H1 (cell line): ENCODE measurements at regions not wholly inside any gene's neighbourhood (a gene's known extent, or its start where the extent isn't known, plus 50 kb on each side); places are given as distances from the start of the nearest gene placed in this dataset.
A peak's percentile ranks its signal among the peaks of the same experiment; 100 is the strongest.

Source experiments
- CTCF ChIA-PET: fragments of 300-600 bp; sonication (Branson Sonifier 250); formaldehyde crosslinking; loops from one replicate; lab custom pipeline; 2021; ENCODE audit not compliant: partially characterized antibody; lab: Charles Lee
- POLR2A ChIA-PET: fragments of 300-600 bp; sonication (Branson Sonifier 250); formaldehyde crosslinking; loops from one replicate; lab custom pipeline; 2021; ENCODE audit warnings: inconsistent platforms; ENCODE audit not compliant: partially characterized antibody; lab: Charles Lee
- DNase-seq, 2 experiments: peaks; one replicate each; pipeline versions ENCODE4 v3.0.0 to v3.0.0-alpha.2; 2010 to 2022; ENCODE audit warnings: low spot score in 2 of 2, low read depth in 1 of 2, mixed read lengths in 1 of 2
- FAIRE-seq: peaks from 2 replicates; lab custom pipeline; 2011; peaks lifted over from hg19 to GRCh38; lab: Jason Lieb, UNC
- H2AFZ ChIP-seq: 2 replicates; pipeline ENCODE4 v1.8.1; 2012; ENCODE audit warnings: low read length, inconsistent platforms
- H2AK5ac ChIP-seq: 2 replicates; pipeline ENCODE4 v1.6.1; 2013; ENCODE audit warnings: low read depth, low read length
- H2BK120ac ChIP-seq: replicated peaks from 2 replicates; pipeline ENCODE3; 2013; ENCODE audit warnings: low read depth, low read length, inconsistent platforms
- H2BK12ac ChIP-seq: 2 replicates; pipeline ENCODE4 v1.6.1; 2013; ENCODE audit warnings: low read depth, low read length
- H2BK15ac ChIP-seq: 2 replicates; pipeline ENCODE4 v1.6.1; 2013; ENCODE audit warnings: low read length
- H2BK20ac ChIP-seq: 2 replicates; pipeline ENCODE4 v1.6.1; 2013; ENCODE audit warnings: low read length
- H2BK5ac ChIP-seq: 2 replicates; pipeline ENCODE4 v1.6.1; 2013; ENCODE audit warnings: low read depth, low read length
- H3K14ac ChIP-seq: 2 replicates; pipeline ENCODE4 v1.6.1; 2013; ENCODE audit warnings: inconsistent platforms; ENCODE audit not compliant: insufficient read length
- H3K18ac ChIP-seq: 2 replicates; pipeline ENCODE4 v1.6.1; 2013; ENCODE audit warnings: low read length; ENCODE audit errors: extremely low read depth
- H3K23ac ChIP-seq: 2 replicates; pipeline ENCODE4 v1.6.1; 2013; ENCODE audit warnings: inconsistent platforms; ENCODE audit not compliant: insufficient read length
- H3K23me2 ChIP-seq: 2 replicates; pipeline ENCODE4 v1.6.1; 2013; ENCODE audit warnings: low read depth, low read length
- H3K27ac ChIP-seq: 2 replicates; pipeline ENCODE4 v1.6.1; 2011; ENCODE audit warnings: low read depth, low read length, inconsistent platforms
- H3K27me3 ChIP-seq, 4 experiments: replicated peaks in 1 of 4; 1 replicate in 1 of 4; 2 replicates in 3 of 4; pipeline versions ENCODE4 v1.6.1 to v1.8.1; 2011 to 2013; ENCODE audit warnings: low read length in 3 of 4, mild to moderate bottlenecking in 3 of 4, inconsistent platforms in 2 of 4, mixed read lengths in 2 of 4, moderate library complexity in 1 of 4; ENCODE audit not compliant: control insufficient read depth in 3 of 4, insufficient read depth in 3 of 4; ENCODE audit errors: extremely low read depth in 1 of 4
- H3K36me3 ChIP-seq, 4 experiments: 2 replicates each; pipeline versions ENCODE4 v1.6.1 to v1.8.1; 2011 to 2013; ENCODE audit warnings: mild to moderate bottlenecking in 4 of 4, low read length in 3 of 4, moderate library complexity in 2 of 4, control low read depth in 1 of 4, inconsistent platforms in 1 of 4; ENCODE audit not compliant: insufficient read depth in 4 of 4, control insufficient read depth in 2 of 4
- H3K4ac ChIP-seq: replicated peaks from 2 replicates; pipeline ENCODE3; 2013; ENCODE audit warnings: low read length, low read depth, mixed read lengths, inconsistent platforms; ENCODE audit not compliant: insufficient read length
- H3K4me1 ChIP-seq, 4 experiments: replicated peaks in 1 of 4; 1 replicate in 1 of 4; 2 replicates in 3 of 4; pipeline versions ENCODE4 v1.6.1 to v1.8.1; 2011 to 2013; ENCODE audit warnings: low read length in 3 of 4, inconsistent platforms in 2 of 4, mixed read lengths in 1 of 4; ENCODE audit not compliant: insufficient read depth in 4 of 4, control insufficient read depth in 3 of 4
- H3K4me2 ChIP-seq, 2 experiments: 2 replicates each; pipeline versions ENCODE4 v1.6.1 to v1.8.1; 2011 to 2013; ENCODE audit warnings: low read depth in 2 of 2, low read length in 2 of 2, control low read depth in 1 of 2, inconsistent platforms in 1 of 2, mild to moderate bottlenecking in 1 of 2; ENCODE audit not compliant: insufficient read depth in 1 of 2
- H3K4me3 ChIP-seq, 4 experiments: fragments of 200-600, 300-600 bp in 1 of 4; sonication (generic), shearing (Covaris generic), sonication (Bioruptor Twin) in 1 of 4; 2 replicates each; pipeline versions ENCODE4 v1.5.1 to v1.8.1; 2011 to 2016; ENCODE audit warnings: low read length in 4 of 4, low read depth in 3 of 4, control low read depth in 2 of 4, inconsistent platforms in 2 of 4, mild to moderate bottlenecking in 2 of 4, mixed read lengths in 1 of 4, moderate library complexity in 1 of 4; ENCODE audit not compliant: insufficient read depth in 2 of 4; ENCODE audit errors: extremely low read depth in 1 of 4
- H3K56ac ChIP-seq: replicated peaks from 2 replicates; pipeline ENCODE3; 2013; ENCODE audit warnings: low read depth, mild to moderate bottlenecking, mixed read lengths, low read length, inconsistent platforms; ENCODE audit not compliant: insufficient read length
- H3K79me1 ChIP-seq: 2 replicates; pipeline ENCODE4 v1.6.1; 2013; ENCODE audit warnings: low read depth, low read length, control low read depth
- H3K79me2 ChIP-seq, 2 experiments: 2 replicates each; pipeline versions ENCODE4 v1.6.1 to v1.8.1; 2012 to 2013; ENCODE audit warnings: low read length in 2 of 2, mild to moderate bottlenecking in 2 of 2, inconsistent platforms in 1 of 2; ENCODE audit not compliant: insufficient read depth in 2 of 2, control insufficient read depth in 1 of 2
- H3K9ac ChIP-seq, 4 experiments: replicated peaks in 1 of 4; 1 replicate in 1 of 4; 2 replicates in 3 of 4; pipeline versions ENCODE4 v1.6.1 to v1.8.1; 2011 to 2013; ENCODE audit warnings: low read depth in 3 of 4, low read length in 3 of 4, control low read depth in 2 of 4, mild to moderate bottlenecking in 2 of 4, moderate library complexity in 2 of 4, inconsistent platforms in 1 of 4; ENCODE audit errors: extremely low read depth in 1 of 4
- H3K9me3 ChIP-seq, 2 experiments: 2 replicates each; pipeline versions ENCODE4 v1.6.1 to v1.8.1; 2012 to 2013; ENCODE audit warnings: mild to moderate bottlenecking in 2 of 2, moderate library complexity in 2 of 2, control low read depth in 1 of 2, inconsistent platforms in 1 of 2, low read depth in 1 of 2, low read length in 1 of 2, mixed read lengths in 1 of 2; ENCODE audit not compliant: insufficient read depth in 2 of 2
- H4K20me1 ChIP-seq, 2 experiments: replicated peaks in 1 of 2; 2 replicates each; pipeline versions ENCODE3 to v1.8.1; 2011 to 2013; ENCODE audit warnings: inconsistent platforms in 2 of 2, low read length in 2 of 2, mild to moderate bottlenecking in 1 of 2; ENCODE audit not compliant: insufficient read depth in 2 of 2, control insufficient read depth in 1 of 2
- H4K5ac ChIP-seq: 2 replicates; pipeline ENCODE4 v1.6.1; 2013; ENCODE audit warnings: low read length, low read depth, mixed read lengths, inconsistent platforms; ENCODE audit not compliant: insufficient read length
- H4K8ac ChIP-seq: 2 replicates; pipeline ENCODE4 v1.8.0; 2013; ENCODE audit warnings: mild to moderate bottlenecking, moderate library complexity, low read length, inconsistent platforms; ENCODE audit not compliant: insufficient read depth; ENCODE audit errors: extremely low read depth
- H4K91ac ChIP-seq: replicated peaks from 2 replicates; pipeline ENCODE3; 2013; ENCODE audit warnings: low read length, mixed read lengths, inconsistent platforms; ENCODE audit not compliant: insufficient read length
- FOSL1 ChIP-seq: IDR thresholded peaks from 2 replicates; pipeline ENCODE4 v1.6.1; 2011; ENCODE audit warnings: mild to moderate bottlenecking, low read depth, low read length, moderate library complexity; ENCODE audit not compliant: insufficient read depth
- NANOG ChIP-seq: IDR thresholded peaks from 2 replicates; pipeline ENCODE4 v1.6.1; 2011; ENCODE audit warnings: low read length, low read depth, mild to moderate bottlenecking, inconsistent platforms; ENCODE audit not compliant: insufficient read depth, poor library complexity, severe bottlenecking
- RFX5 ChIP-seq: IDR thresholded peaks from 2 replicates; pipeline ENCODE4 v1.6.1; 2011; ENCODE audit warnings: low read depth, low read length, improper control_type of control experiment, borderline replicate concordance
- TEAD4 ChIP-seq: IDR thresholded peaks from 2 replicates; pipeline ENCODE4 v1.6.1; 2012; ENCODE audit warnings: low read depth, low read length, inconsistent platforms, mixed read lengths
- YY1 ChIP-seq: IDR thresholded peaks from 2 replicates; pipeline ENCODE4 v1.6.1; 2011; ENCODE audit warnings: low read depth, mild to moderate bottlenecking, low read length
- WGBS, 2 experiments: shearing (Covaris generic) in 1 of 2; methylation state at CpG; one replicate each; pipeline versions ENCODE4 v1.1.6 to v1.1.7; 2013 to 2015; ENCODE audit warnings: low lambda C conversion rate in 2 of 2, mixed read lengths in 2 of 2, inconsistent platforms in 1 of 2, low coverage in 1 of 2, missing lambda C conversion rate in 1 of 2; ENCODE audit not compliant: insufficient replicate concordance in 2 of 2, insufficient coverage in 1 of 2, insufficient read length in 1 of 2; ENCODE audit errors: extremely low coverage in 1 of 2, missing lambda C conversion rate in 1 of 2; 5-methylcytosine and 5-hydroxymethylcytosine counted together

DNA sequence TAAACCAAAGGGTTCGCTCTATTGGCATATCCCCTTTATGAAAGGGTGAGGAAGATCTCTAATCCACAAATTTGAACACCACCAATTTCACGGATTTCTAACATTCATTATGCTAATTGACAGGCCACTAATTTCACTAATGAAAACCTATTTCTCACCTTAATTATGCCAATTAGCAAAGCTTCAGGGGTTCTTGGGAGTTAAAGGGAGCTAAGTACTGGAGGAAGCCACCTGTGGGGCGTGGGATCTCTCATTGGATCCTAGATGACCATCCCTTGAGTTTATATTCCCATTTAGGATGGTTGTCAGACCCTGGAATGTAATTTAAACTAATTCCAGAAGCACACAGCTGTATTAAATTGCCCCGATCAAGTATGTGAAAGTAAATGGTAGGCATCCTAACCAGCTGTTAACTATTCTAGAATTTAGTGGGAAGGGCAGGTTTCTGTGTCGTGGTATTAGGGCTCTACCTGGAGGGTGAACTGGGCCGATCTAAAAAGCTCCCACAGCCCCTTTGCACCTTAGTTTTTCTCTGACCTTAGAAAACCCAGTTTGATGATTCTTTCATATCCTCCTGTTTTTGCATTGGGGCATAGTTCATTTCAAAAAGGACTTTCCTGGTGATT, 77.1 kb downstream of the C9orf152 start:
- POLR2A ChIA-PET, result interaction anchor here (1.5 kb wide), 1 partner anchor 35 kb away, joined by 4 read pairs; no protein-coding TSS in a partner anchor
- Histone ChIP-seq H4K91ac (no peak overlapping the region), H3K23ac (no peak overlapping the region), H3K4me1 (peaks cover 6 to 37% (median 30%) of the 10 kb centered on the region in 4 experiments), H2AK5ac (no peak overlapping the region), H4K20me1 (peaks cover under 1 to 7% of the 10 kb centered on the region in 2 experiments), H2BK12ac (peak overlapping the region; percentile 51; the same call in 1 of the 2 replicates), H3K9ac (no peak overlapping the region), H3K27me3 (no peaks in the 10 kb centered on the region), H2BK5ac (no peak overlapping the region), H3K14ac (no peak overlapping the region), H3K56ac (no peak overlapping the region), H2AFZ (no peak overlapping the region), H3K18ac (no peak overlapping the region; the same call in 1 of the 2 replicates), H3K79me2 (peaks cover 0 to 57% of the 10 kb centered on the region in 2 experiments; a peak in 2 of 4 replicates), H3K9me3 (no peaks in the 10 kb centered on the region), H4K5ac (no peak overlapping the region), H2BK20ac (no peak overlapping the region), H3K4me3 (peak overlapping the region in 1 of 4 experiments; percentile 11; a peak in 1 of 8 replicates), H3K36me3 (peaks cover 0 to under 1% (median 0%) of the 10 kb centered on the region in 4 experiments; a peak in 1 of 8 replicates), H2BK15ac (no peak overlapping the region), H3K79me1 (peaks cover 4% of the 10 kb centered on the region; the same call in 1 of the 2 replicates), H2BK120ac (no peak overlapping the region), H3K27ac (0 out of 2 replicates have a peak overlapping the region, but pooled peaks have one; percentile 32), H3K4me2 (peak overlapping the region; percentile 8 to 34; a peak in 2 of 4 replicates), H3K23me2 (no peaks in the 10 kb centered on the region), H3K4ac (no peak overlapping the region), H4K8ac (no peak overlapping the region)
- DNase-seq (no peak), FAIRE-seq (no peak)
- CTCF ChIA-PET, result interaction anchor here (0.7 to 2.0 kb wide), 6 partner anchors 13 to 229 kb away, joined by 3 to 6 read pairs (median 4); no protein-coding TSS in a partner anchor
- TF ChIP-seq RFX5 (peak; percentile 13; the same call in 1 of the 2 replicates), YY1 (no peak), TEAD4 (peak; percentile 83), NANOG (peak; percentile 70), FOSL1 (no peak)
- 55% methylated on average over 6 of the region's 6 CpGs; no CpG with 5 or more reads in 1 of the 2 experiments for WGBS, 2 experiments
